HepG2 (cell line): ENCODE measurements at regions not wholly inside any gene's neighbourhood (a gene's known extent, or its start where the extent isn't known, plus 50 kb on each side); places are given as distances from the start of the nearest gene placed in this dataset.

ENCODE experiments used
- CCAR2 ChIP-seq: fragments of 200-400 bp; formaldehyde crosslinking; optimal IDR thresholded peaks from 2 replicates; pipeline ENCODE3; 2018; ENCODE audit warnings: low read depth, mild to moderate bottlenecking, low read length, moderate library complexity
- CTCF ChIP-seq: sonication (generic); formaldehyde crosslinking; IDR thresholded peaks from 2 replicates; pipeline ENCODE4 v1.5.0; 2020; ENCODE audit warnings: mild to moderate bottlenecking, missing genetic modification reagents, moderate library complexity
- HNRNPK ChIP-seq: fragments of 200-400 bp; formaldehyde crosslinking; IDR thresholded peaks from 2 replicates; pipeline ENCODE4 v1.6.1; 2018; ENCODE audit warnings: low read length, low read depth, moderate library complexity, mild to moderate bottlenecking; ENCODE audit not compliant: poor library complexity, severe bottlenecking

- TF ChIP-seq HNRNPK (no peak), CTCF (no peak), CCAR2 (no peak)
Measured at GRCh38 chr16:7910116-7910515, 577.5 kb downstream of the RBFOX1 start.
